ENCODE measurements at regions not wholly inside any gene's neighbourhood (a gene's known extent, or its start where the extent isn't known, plus 50 kb on each side); places are given as distances from the start of the nearest gene placed in this dataset.

- CTCF ChIA-PET: interaction anchor here (1.2 kb wide), 1 partner anchor 133 kb away, joined by 3 read pairs; no protein-coding TSS in a partner anchor
- no peak overlapping the region for H3K4me3 ChIP-seq (ENCODE audit: low read length)
- H3K9me3 ChIP-seq (ENCODE audit: low read length): no peaks in the 10 kb centered on the region
- Mint-ChIP-seq H3K9me3 (peaks cover 0 to 1% (median 0%) of the 10 kb centered on the region in 5 donors), H3K27ac (peak overlapping the region in 2 of 8 donors; percentile 3 to 8), H3K4me1 (peaks cover 11 to 21% (median 14%) of the 10 kb centered on the region in 3 donors), H3K4me3 (no peak overlapping the region), H3K36me3 (peaks cover 0 to 14% (median 0%) of the 10 kb centered on the region in 3 donors), H3K27me3 (no peaks in the 10 kb centered on the region)
- no peaks in the 10 kb centered on the region for H3K36me3 ChIP-seq (ENCODE audit: insufficient read depth, low read length)
- no peaks in the 10 kb centered on the region for H3K27me3 ChIP-seq (ENCODE audit: insufficient read depth, low read length, poor library complexity, severe bottlenecking)
- no peak for DNase-seq
- POLR2A ChIA-PET: no interaction called here
- H3K27ac ChIP-seq (ENCODE audit: low read depth, low read length): no peak overlapping the region
- H3K4me1 ChIP-seq (ENCODE audit: insufficient read depth, low read length): peaks cover 10% of the 10 kb centered on the region
Observed at GRCh38 chr12:91944637-91945036, 201.0 kb downstream of the BTG1 start.

GRCh38 chr12:91940826-91941570 lies 204.6 kb downstream of the BTG1 start:
- Mint-ChIP-seq H3K9me3 (peaks cover 0 to 1% (median 0%) of the 10 kb centered on the region in 5 donors), H3K4me3 (no peak overlapping the region), H3K27ac (no peak overlapping the region), H3K36me3 (peaks cover 0 to 20% (median 0%) of the 10 kb centered on the region in 3 donors), H3K4me1 (no peaks in the 10 kb centered on the region), H3K27me3 (peaks cover 0 to 2% of the 10 kb centered on the region in 2 donors)
- H3K9me3 ChIP-seq (ENCODE audit: low read length): no peaks in the 10 kb centered on the region
- H3K4me1 ChIP-seq (ENCODE audit: insufficient read depth, low read length): no peaks in the 10 kb centered on the region
- POLR2A ChIA-PET: no interaction called here
- DNase-seq: no peak
- no peaks in the 10 kb centered on the region for H3K27me3 ChIP-seq (ENCODE audit: insufficient read depth, low read length, poor library complexity, severe bottlenecking)
- no peaks in the 10 kb centered on the region for H3K36me3 ChIP-seq (ENCODE audit: insufficient read depth, low read length)
- H3K27ac ChIP-seq (ENCODE audit: low read depth, low read length): no peak overlapping the region
- CTCF ChIA-PET: no interaction called here
- H3K4me3 ChIP-seq (ENCODE audit: low read length): no peak overlapping the region

- Mint-ChIP-seq H3K27ac (peak overlapping the region in 1 of 8 donors; percentile 48), H3K9me3 (peaks cover 0 to 1% (median 0%) of the 10 kb centered on the region in 5 donors), H3K27me3 (peaks cover 0 to 2% of the 10 kb centered on the region in 2 donors), H3K4me1 (no peaks in the 10 kb centered on the region), H3K36me3 (peaks cover 0 to 20% (median 0%) of the 10 kb centered on the region in 3 donors), H3K4me3 (no peak overlapping the region)
- H3K4me3 ChIP-seq (ENCODE audit: low read length): no peak overlapping the region
- H3K27me3 ChIP-seq (ENCODE audit: insufficient read depth, low read length, poor library complexity, severe bottlenecking): no peaks in the 10 kb centered on the region
- no peaks in the 10 kb centered on the region for H3K36me3 ChIP-seq (ENCODE audit: insufficient read depth, low read length)
- ChIA-PET CTCF (no interaction called here), POLR2A (no interaction called here)
- no peak for DNase-seq
- no peak overlapping the region for H3K27ac ChIP-seq (ENCODE audit: low read depth, low read length)
- no peaks in the 10 kb centered on the region for H3K9me3 ChIP-seq (ENCODE audit: low read length)
- H3K4me1 ChIP-seq (ENCODE audit: insufficient read depth, low read length): no peaks in the 10 kb centered on the region
Observed at GRCh38 chr12:91940322-91940721, 205.3 kb downstream of the BTG1 start.

GRCh38 chr12:91937706-91938105 lies 207.9 kb downstream of the BTG1 start:
- CTCF ChIA-PET: interaction anchor here (0.8 kb wide), 1 partner anchor 25 kb away, joined by 3 read pairs; no protein-coding TSS in a partner anchor
- Mint-ChIP-seq H3K36me3 (peaks cover 0 to 22% (median 0%) of the 10 kb centered on the region in 3 donors), H3K4me3 (no peak overlapping the region), H3K9me3 (peaks cover 0 to 1% (median 0%) of the 10 kb centered on the region in 5 donors), H3K4me1 (no peaks in the 10 kb centered on the region), H3K27me3 (peaks cover 0 to 2% of the 10 kb centered on the region in 2 donors), H3K27ac (peak overlapping the region in 2 of 8 donors; percentile 7 to 24)
- Histone ChIP-seq H3K4me3 (ENCODE audit: low read length) (no peak overlapping the region), H3K27ac (ENCODE audit: low read depth, low read length) (no peak overlapping the region), H3K4me1 (ENCODE audit: insufficient read depth, low read length) (no peaks in the 10 kb centered on the region), H3K27me3 (ENCODE audit: insufficient read depth, low read length, poor library complexity, severe bottlenecking) (no peaks in the 10 kb centered on the region), H3K36me3 (ENCODE audit: insufficient read depth, low read length) (no peaks in the 10 kb centered on the region), H3K9me3 (ENCODE audit: low read length) (no peaks in the 10 kb centered on the region)
- POLR2A ChIA-PET: no interaction called here
- DNase-seq: no peak

GRCh38 chr12:91937009-91937408 lies 208.6 kb downstream of the BTG1 start:
- DNase-seq: no peak
- ChIA-PET POLR2A (no interaction called here), CTCF (no interaction called here)
- Mint-ChIP-seq H3K4me3 (no peak overlapping the region), H3K36me3 (peaks cover 0 to 18% (median 0%) of the 10 kb centered on the region in 3 donors), H3K4me1 (no peaks in the 10 kb centered on the region), H3K27ac (no peak overlapping the region), H3K27me3 (peaks cover 0 to 2% of the 10 kb centered on the region in 2 donors), H3K9me3 (peaks cover 0 to 1% (median 0%) of the 10 kb centered on the region in 5 donors)
- no peaks in the 10 kb centered on the region for H3K4me1 ChIP-seq (ENCODE audit: insufficient read depth, low read length)
- H3K27ac ChIP-seq (ENCODE audit: low read depth, low read length): no peak overlapping the region
- no peaks in the 10 kb centered on the region for H3K36me3 ChIP-seq (ENCODE audit: insufficient read depth, low read length)
- H3K9me3 ChIP-seq (ENCODE audit: low read length): no peaks in the 10 kb centered on the region
- no peak overlapping the region for H3K4me3 ChIP-seq (ENCODE audit: low read length)
- no peaks in the 10 kb centered on the region for H3K27me3 ChIP-seq (ENCODE audit: insufficient read depth, low read length, poor library complexity, severe bottlenecking)

- Histone ChIP-seq H3K9me3 (ENCODE audit: low read length) (no peaks in the 10 kb centered on the region), H3K36me3 (ENCODE audit: insufficient read depth, low read length) (no peaks in the 10 kb centered on the region), H3K27ac (ENCODE audit: low read depth, low read length) (no peak overlapping the region), H3K27me3 (ENCODE audit: insufficient read depth, low read length, poor library complexity, severe bottlenecking) (no peaks in the 10 kb centered on the region), H3K4me3 (ENCODE audit: low read length) (no peak overlapping the region), H3K4me1 (ENCODE audit: insufficient read depth, low read length) (no peaks in the 10 kb centered on the region)
- no peaks in the 10 kb centered on the region for H3K4me1 Mint-ChIP-seq
- H3K9me3 Mint-ChIP-seq: no peaks in the 10 kb centered on the region
- POLR2A ChIA-PET: no interaction called here
- H3K27me3 Mint-ChIP-seq: peaks cover 0 to 2% of the 10 kb centered on the region in 2 donors
- no peak overlapping the region for H3K4me3 Mint-ChIP-seq
- H3K27ac Mint-ChIP-seq: no peak overlapping the region
- CTCF ChIA-PET: no interaction called here
- H3K36me3 Mint-ChIP-seq: peaks cover 0 to 18% (median 0%) of the 10 kb centered on the region in 3 donors
- no peak for DNase-seq
Observed at GRCh38 chr12:91935296-91935695, 210.3 kb downstream of the BTG1 start.

- no peak overlapping the region for H3K27ac ChIP-seq (ENCODE audit: low read depth, low read length)
- no peak for DNase-seq
- no peaks in the 10 kb centered on the region for H3K36me3 ChIP-seq (ENCODE audit: insufficient read depth, low read length)
- H3K27me3 ChIP-seq (ENCODE audit: insufficient read depth, low read length, poor library complexity, severe bottlenecking): no peaks in the 10 kb centered on the region
- ChIA-PET CTCF (interaction anchor here (0.6 to 1.2 kb wide), 2 partner anchors 25 to 120 kb away, joined by 3 read pairs; no protein-coding TSS in a partner anchor), POLR2A (no interaction called here)
- Mint-ChIP-seq H3K36me3 (peaks cover 0 to 24% (median 0%) of the 10 kb centered on the region in 3 donors), H3K27ac (peak overlapping the region in 1 of 8 donors; percentile 47), H3K4me1 (no peaks in the 10 kb centered on the region), H3K4me3 (no peak overlapping the region), H3K27me3 (no peaks in the 10 kb centered on the region), H3K9me3 (no peaks in the 10 kb centered on the region)
- no peak overlapping the region for H3K4me3 ChIP-seq (ENCODE audit: low read length)
- H3K4me1 ChIP-seq (ENCODE audit: insufficient read depth, low read length): no peaks in the 10 kb centered on the region
- H3K9me3 ChIP-seq (ENCODE audit: low read length): no peaks in the 10 kb centered on the region
Observed at GRCh38 chr12:91931111-91931510, 214.5 kb downstream of the BTG1 start.

GRCh38 chr12:91928501-91928900 lies 217.1 kb downstream of the BTG1 start:
- Mint-ChIP-seq H3K9me3 (no peaks in the 10 kb centered on the region), H3K27ac (no peak overlapping the region), H3K4me1 (no peaks in the 10 kb centered on the region), H3K4me3 (no peak overlapping the region), H3K27me3 (no peaks in the 10 kb centered on the region), H3K36me3 (peaks cover 0 to 28% (median 0%) of the 10 kb centered on the region in 3 donors)
- no peak for DNase-seq
- CTCF ChIA-PET: no interaction called here
- POLR2A ChIA-PET: no interaction called here
- H3K36me3 ChIP-seq (ENCODE audit: insufficient read depth, low read length): no peaks in the 10 kb centered on the region
- H3K4me1 ChIP-seq (ENCODE audit: insufficient read depth, low read length): no peaks in the 10 kb centered on the region
- no peaks in the 10 kb centered on the region for H3K27me3 ChIP-seq (ENCODE audit: insufficient read depth, low read length, poor library complexity, severe bottlenecking)
- no peak overlapping the region for H3K4me3 ChIP-seq (ENCODE audit: low read length)
- H3K9me3 ChIP-seq (ENCODE audit: low read length): no peaks in the 10 kb centered on the region
- no peak overlapping the region for H3K27ac ChIP-seq (ENCODE audit: low read depth, low read length)
